ENCODE measurements at regions not wholly inside any gene's neighbourhood (a gene's known extent, or its start where the extent isn't known, plus 50 kb on each side); places are given as distances from the start of the nearest gene placed in this dataset.

DNA sequence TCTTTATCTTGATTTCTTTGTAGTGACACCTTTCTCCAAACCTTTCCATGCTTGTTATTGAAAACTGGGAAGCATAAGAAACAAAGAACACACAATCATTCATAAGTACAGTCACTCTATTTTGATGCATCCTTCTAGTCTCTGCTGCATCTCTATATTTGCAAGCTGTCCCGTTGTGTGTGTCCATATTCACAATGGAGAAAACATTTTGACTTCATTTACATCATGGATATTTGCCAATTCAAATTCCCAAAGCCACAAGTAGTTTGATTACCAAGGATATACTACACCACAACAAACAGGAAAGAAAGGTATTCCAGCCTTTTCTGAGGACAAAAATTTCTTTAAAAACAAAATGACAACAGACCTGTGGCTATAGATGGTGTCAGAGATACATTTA is 673.8 kb downstream of the STIM2 start:
- TF ChIP-seq CTCF (IDR thresholded peaks at IDR 0.05) (no peak), POLR2A (IDR thresholded peaks at IDR 0.05) (no peak)
